Mesendoderm (in vitro differentiated cells): ENCODE measurements at regions not wholly inside any gene's neighbourhood (a gene's known extent, or its start where the extent isn't known, plus 50 kb on each side); places are given as distances from the start of the nearest gene placed in this dataset.

Experiments
- DNase-seq: peaks from one replicate; pipeline ENCODE4 v3.0.0; 2013
- H2AK5ac ChIP-seq: 2 replicates; pipeline ENCODE4 v1.6.1; 2013; ENCODE audit warnings: low read length, inconsistent platforms
- H2BK120ac ChIP-seq: 2 replicates; pipeline ENCODE4 v1.6.1; 2013; ENCODE audit warnings: low read depth, mild to moderate bottlenecking, low read length, moderate library complexity, mixed read lengths
- H2BK15ac ChIP-seq: replicated peaks from 2 replicates; pipeline ENCODE4 v1.6.1; 2013; ENCODE audit warnings: low read depth, mild to moderate bottlenecking, moderate library complexity
- H2BK5ac ChIP-seq: 2 replicates; pipeline ENCODE4 v1.6.1; 2013; ENCODE audit warnings: low read length, inconsistent platforms
- H3K18ac ChIP-seq: 2 replicates; pipeline ENCODE4 v1.6.1; 2013; ENCODE audit warnings: mild to moderate bottlenecking, low read length, mixed read lengths
- H3K23ac ChIP-seq: one replicate; pipeline ENCODE4 v1.6.1; 2013; ENCODE audit warnings: low read length
- H3K27ac ChIP-seq: 2 replicates; pipeline ENCODE4 v1.5.1; 2013; ENCODE audit warnings: low read depth, mild to moderate bottlenecking, inconsistent platforms, low read length, moderate library complexity
- H3K27me3 ChIP-seq: 2 replicates; pipeline ENCODE4 v1.6.1; 2013; ENCODE audit warnings: low read length, control low read depth, mild to moderate bottlenecking, inconsistent platforms; ENCODE audit not compliant: insufficient read depth, poor library complexity
- H3K36me3 ChIP-seq: 2 replicates; pipeline ENCODE4 v1.6.1; 2013; ENCODE audit warnings: low read length, inconsistent platforms; ENCODE audit not compliant: control insufficient read depth, insufficient read depth
- H3K4ac ChIP-seq: one replicate; pipeline ENCODE4 v1.6.1; 2013; ENCODE audit warnings: low read depth, mild to moderate bottlenecking, low read length, moderate library complexity
- H3K4me1 ChIP-seq: 2 replicates; pipeline ENCODE4 v1.6.1; 2013; ENCODE audit warnings: low read depth, low read length, inconsistent platforms; ENCODE audit not compliant: control insufficient read depth
- H3K4me2 ChIP-seq: 2 replicates; pipeline ENCODE4 v1.6.1; 2013; ENCODE audit warnings: low read length
- H3K4me3 ChIP-seq: 2 replicates; pipeline ENCODE4 v1.5.1; 2013; ENCODE audit warnings: mild to moderate bottlenecking, low read length
- H3K56ac ChIP-seq: one replicate; pipeline ENCODE4 v1.6.1; 2013; ENCODE audit warnings: low read length
- H3K79me1 ChIP-seq: 2 replicates; pipeline ENCODE4 v1.6.1; 2013; ENCODE audit warnings: low read length, inconsistent platforms
- H3K79me2 ChIP-seq: 2 replicates; pipeline ENCODE4 v1.6.1; 2013; ENCODE audit warnings: mild to moderate bottlenecking, low read length; ENCODE audit not compliant: control insufficient read depth, insufficient read depth
- H3K9ac ChIP-seq: 2 replicates; pipeline ENCODE4 v1.6.1; 2013; ENCODE audit warnings: low read length, inconsistent platforms
- H4K5ac ChIP-seq: one replicate; pipeline ENCODE4 v1.6.1; 2013; ENCODE audit warnings: low read length
- H4K8ac ChIP-seq: one replicate; pipeline ENCODE4 v1.6.1; 2013; ENCODE audit warnings: low read depth, mild to moderate bottlenecking, control low read depth, low read length, moderate library complexity
- WGBS: extraction: QIAGEN DNeasy Blood & Tissue Kit; methylation state at CpG from one replicate; pipeline ENCODE4 v1.1.7; 2013; ENCODE audit warnings: low lambda C conversion rate, missing lambda C conversion rate; ENCODE audit not compliant: insufficient coverage; ENCODE audit errors: extremely low coverage; 5-methylcytosine and 5-hydroxymethylcytosine counted together

DNA sequence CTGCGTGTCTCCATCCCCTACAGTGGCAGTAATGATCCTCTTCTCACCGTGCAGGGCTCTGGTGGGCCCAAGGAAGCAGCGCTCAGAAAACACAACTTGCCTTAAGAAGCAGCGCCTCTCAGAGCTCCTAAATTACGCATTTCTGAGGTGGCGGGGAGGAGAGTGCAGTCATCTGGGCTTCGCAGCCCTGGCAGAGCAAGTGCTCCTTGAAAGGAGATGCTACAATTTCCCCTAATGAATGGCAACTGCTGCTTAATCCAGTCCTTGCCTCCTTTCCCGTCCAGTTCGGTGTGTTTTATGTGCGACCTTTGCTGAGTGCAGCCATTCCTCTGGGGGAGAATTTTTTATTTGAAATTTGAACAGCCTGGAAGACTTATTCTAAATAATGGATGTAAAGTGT is 287.3 kb downstream of the PTPRU start:
- Histone ChIP-seq H3K9ac (no peak overlapping the region), H3K79me2 (no peaks in the 10 kb centered on the region), H3K56ac (no peak overlapping the region), H3K4me2 (no peak overlapping the region), H3K79me1 (no peaks in the 10 kb centered on the region), H2BK15ac (no peak overlapping the region), H3K4me3 (no peak overlapping the region), H3K36me3 (no peaks in the 10 kb centered on the region), H3K27ac (no peak overlapping the region), H4K5ac (no peak overlapping the region), H3K27me3 (no peaks in the 10 kb centered on the region), H3K4ac (no peak overlapping the region), H4K8ac (no peak overlapping the region), H2BK120ac (no peak overlapping the region), H3K23ac (no peak overlapping the region), H2BK5ac (no peak overlapping the region), H3K18ac (no peak overlapping the region), H2AK5ac (no peak overlapping the region), H3K4me1 (no peaks in the 10 kb centered on the region)
- WGBS, result no CpG with 5 or more reads among the region's 10 CpGs
- no peak for DNase-seq

DNA sequence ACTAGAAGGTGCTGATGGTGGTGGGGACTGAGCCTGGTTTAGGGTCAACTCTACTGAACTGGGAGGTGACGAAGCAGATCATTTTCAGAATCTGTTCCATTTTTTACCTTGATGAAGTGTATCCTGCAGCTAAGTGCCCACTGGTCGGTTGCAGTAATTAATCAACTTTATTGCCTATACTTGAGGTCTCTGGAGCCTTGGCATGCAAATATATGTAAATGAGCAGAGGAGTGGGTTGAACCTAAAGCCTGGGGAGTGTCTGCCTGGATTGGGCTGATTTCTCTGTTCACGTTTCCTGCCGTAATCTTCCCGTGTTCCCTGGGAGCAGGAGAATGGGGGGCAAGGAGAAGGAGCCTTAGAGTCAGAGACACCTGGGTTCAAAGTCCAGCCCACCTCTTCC is 286.8 kb downstream of the PTPRU start:
- H2BK15ac ChIP-seq, result no peak overlapping the region
- H3K4ac ChIP-seq, result no peak overlapping the region
- no peak overlapping the region for H3K4me3 ChIP-seq
- H3K23ac ChIP-seq, result no peak overlapping the region
- no peaks in the 10 kb centered on the region for H3K27me3 ChIP-seq
- H3K36me3 ChIP-seq, result no peaks in the 10 kb centered on the region
- H2BK5ac ChIP-seq, result no peak overlapping the region
- DNase-seq, result no peak
- no peaks in the 10 kb centered on the region for H3K4me1 ChIP-seq
- H4K8ac ChIP-seq, result no peak overlapping the region
- no peaks in the 10 kb centered on the region for H3K79me2 ChIP-seq
- no peak overlapping the region for H2AK5ac ChIP-seq
- H3K4me2 ChIP-seq, result no peak overlapping the region
- H3K56ac ChIP-seq, result no peak overlapping the region
- H3K9ac ChIP-seq, result no peak overlapping the region
- H3K79me1 ChIP-seq, result no peaks in the 10 kb centered on the region
- H3K18ac ChIP-seq, result no peak overlapping the region
- no peak overlapping the region for H2BK120ac ChIP-seq
- no peak overlapping the region for H3K27ac ChIP-seq
- no peak overlapping the region for H4K5ac ChIP-seq
- WGBS, result no CpG with 5 or more reads among the region's 5 CpGs

- no CpG with 5 or more reads among the region's 14 CpGs for WGBS
- Histone ChIP-seq H2BK15ac (no peak overlapping the region), H3K4me1 (no peaks in the 10 kb centered on the region), H3K79me2 (no peaks in the 10 kb centered on the region), H3K4ac (no peak overlapping the region), H4K8ac (no peak overlapping the region), H3K36me3 (no peaks in the 10 kb centered on the region), H2BK120ac (no peak overlapping the region), H3K79me1 (no peaks in the 10 kb centered on the region), H3K4me2 (no peak overlapping the region), H4K5ac (no peak overlapping the region), H3K4me3 (no peak overlapping the region), H3K23ac (no peak overlapping the region), H3K9ac (no peak overlapping the region), H3K56ac (no peak overlapping the region), H3K27me3 (no peaks in the 10 kb centered on the region), H2BK5ac (no peak overlapping the region), H2AK5ac (no peak overlapping the region), H3K18ac (no peak overlapping the region), H3K27ac (no peak overlapping the region)
- DNase-seq, result no peak
These were observed 285.7 kb downstream of the PTPRU start for GRCh38 chr1:29521811-29522580.

- DNase-seq, result no peak
- no peak overlapping the region for H2BK120ac ChIP-seq
- no peak overlapping the region for H3K18ac ChIP-seq
- H3K23ac ChIP-seq, result no peak overlapping the region
- H3K27me3 ChIP-seq, result no peaks in the 10 kb centered on the region
- H2BK5ac ChIP-seq, result no peak overlapping the region
- H3K4me3 ChIP-seq, result no peak overlapping the region
- no peak overlapping the region for H2BK15ac ChIP-seq
- no peak overlapping the region for H3K56ac ChIP-seq
- H3K9ac ChIP-seq, result no peak overlapping the region
- no peak overlapping the region for H2AK5ac ChIP-seq
- no peak overlapping the region for H3K4me2 ChIP-seq
- no peaks in the 10 kb centered on the region for H3K79me1 ChIP-seq
- no peaks in the 10 kb centered on the region for H3K4me1 ChIP-seq
- no peak overlapping the region for H3K27ac ChIP-seq
- no peak overlapping the region for H4K8ac ChIP-seq
- no peaks in the 10 kb centered on the region for H3K79me2 ChIP-seq
- no CpG with 5 or more reads among the region's 4 CpGs for WGBS
- H4K5ac ChIP-seq, result no peak overlapping the region
- H3K4ac ChIP-seq, result no peak overlapping the region
- H3K36me3 ChIP-seq, result no peaks in the 10 kb centered on the region
These were observed 285.1 kb downstream of the PTPRU start for GRCh38 chr1:29521438-29521715.

- Histone ChIP-seq H3K27me3 (no peaks in the 10 kb centered on the region), H3K4ac (no peak overlapping the region), H3K79me1 (no peaks in the 10 kb centered on the region), H3K18ac (no peak overlapping the region), H2AK5ac (no peak overlapping the region), H3K9ac (no peak overlapping the region), H3K56ac (no peak overlapping the region), H3K79me2 (no peaks in the 10 kb centered on the region), H3K27ac (no peak overlapping the region), H2BK120ac (no peak overlapping the region), H4K8ac (no peak overlapping the region), H3K4me3 (no peak overlapping the region), H3K4me1 (no peaks in the 10 kb centered on the region), H3K4me2 (no peak overlapping the region), H2BK15ac (no peak overlapping the region), H3K23ac (no peak overlapping the region), H2BK5ac (no peak overlapping the region), H4K5ac (no peak overlapping the region), H3K36me3 (no peaks in the 10 kb centered on the region)
- no peak for DNase-seq
- no CpG with 5 or more reads among the region's 11 CpGs for WGBS
These were observed 284.5 kb downstream of the PTPRU start for GRCh38 chr1:29520571-29521437.
